AG04450 (cell line): ENCODE measurements at regions not wholly inside any gene's neighbourhood (a gene's known extent, or its start where the extent isn't known, plus 50 kb on each side); places are given as distances from the start of the nearest gene placed in this dataset.

Experiments used
- CTCF ChIA-PET: fragments of 300-600, 350-600 bp; formaldehyde crosslinking; extraction: SDS; loops from one replicate; lab custom pipeline; 2022; ENCODE audit warnings: antibody characterized with exemption, inconsistent platforms; lab: Charles Lee
- POLR2A ChIA-PET: fragments of 350-600 bp; formaldehyde crosslinking; extraction: SDS; loops from one replicate; lab custom pipeline; 2021; ENCODE audit warnings: antibody characterized with exemption, inconsistent platforms; lab: Yijun Ruan, JAX
- DNase-seq: peaks from one replicate; pipeline ENCODE4 v3.0.0-alpha.2; 2011; ENCODE audit warnings: low read depth, low spot score
- H3K27ac ChIP-seq: one replicate; pipeline ENCODE4 v1.5.1; 2012; ENCODE audit warnings: low read depth, low read length, control low read depth
- H3K27me3 ChIP-seq: one replicate; pipeline ENCODE4 v1.6.0; 2012; ENCODE audit warnings: low read length; ENCODE audit not compliant: control insufficient read depth, insufficient read depth
- H3K4me3 ChIP-seq: 2 replicates; pipeline ENCODE4 v1.5.1; 2011; ENCODE audit warnings: mild to moderate bottlenecking, low read depth, low read length, control low read depth
- H3K9me3 ChIP-seq: 2 replicates; pipeline ENCODE4 v1.5.1; 2012; ENCODE audit warnings: low read length; ENCODE audit not compliant: control insufficient read depth, insufficient read depth
- CTCF ChIP-seq: IDR thresholded peaks from 2 replicates; pipeline ENCODE4 v1.5.1; 2011; ENCODE audit warnings: low read depth, low read length, control low read depth, inconsistent platforms

DNA sequence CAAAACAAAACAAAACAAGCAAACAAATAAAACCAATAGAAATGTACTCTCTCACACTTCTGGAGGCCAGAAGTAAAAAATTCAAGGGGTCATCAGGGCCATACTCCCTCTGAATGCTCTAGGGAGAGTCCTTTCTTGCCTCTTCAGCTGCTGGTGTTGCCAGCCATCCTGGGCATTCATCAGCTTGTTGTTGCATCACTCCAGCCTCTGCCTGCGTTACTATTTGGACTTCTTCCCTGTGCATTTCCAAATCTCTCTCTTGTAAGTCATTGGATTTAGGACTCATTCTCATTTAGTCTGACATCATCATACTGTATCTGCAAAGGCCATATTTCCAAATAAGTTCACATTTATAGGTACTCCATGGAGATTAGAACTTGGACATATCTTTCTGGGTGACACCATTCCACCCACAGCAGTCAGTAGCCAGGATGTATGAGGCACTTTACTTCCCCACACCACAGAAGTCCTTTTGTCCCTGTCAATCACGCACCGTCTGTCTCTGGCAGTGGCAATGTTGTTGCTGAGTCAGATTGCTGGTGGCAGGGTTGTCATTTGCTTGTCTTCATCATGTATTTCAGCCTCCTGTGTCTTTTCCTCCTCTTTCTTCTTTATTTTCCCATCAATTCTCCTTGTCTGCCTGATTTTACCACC lies 151.0 kb upstream of the KCNJ6 start:
- H3K9me3 ChIP-seq, result no peaks in the 10 kb centered on the region
- no peak for TF ChIP-seq CTCF
- H3K27ac ChIP-seq, result no peak overlapping the region
- no peak overlapping the region for H3K4me3 ChIP-seq
- ChIA-PET POLR2A (no interaction called here), CTCF (no interaction called here)
- no peak for DNase-seq
- no peaks in the 10 kb centered on the region for H3K27me3 ChIP-seq

- no peak overlapping the region for H3K4me3 ChIP-seq
- ChIA-PET POLR2A (no interaction called here), CTCF (no interaction called here)
- TF ChIP-seq CTCF, result no peak
- DNase-seq, result no peak
- H3K27ac ChIP-seq, result no peak overlapping the region
- no peaks in the 10 kb centered on the region for H3K9me3 ChIP-seq
- no peaks in the 10 kb centered on the region for H3K27me3 ChIP-seq
Measured at GRCh38 chr21:38072489-38072888, 156.2 kb upstream of the KCNJ6 start.

DNA sequence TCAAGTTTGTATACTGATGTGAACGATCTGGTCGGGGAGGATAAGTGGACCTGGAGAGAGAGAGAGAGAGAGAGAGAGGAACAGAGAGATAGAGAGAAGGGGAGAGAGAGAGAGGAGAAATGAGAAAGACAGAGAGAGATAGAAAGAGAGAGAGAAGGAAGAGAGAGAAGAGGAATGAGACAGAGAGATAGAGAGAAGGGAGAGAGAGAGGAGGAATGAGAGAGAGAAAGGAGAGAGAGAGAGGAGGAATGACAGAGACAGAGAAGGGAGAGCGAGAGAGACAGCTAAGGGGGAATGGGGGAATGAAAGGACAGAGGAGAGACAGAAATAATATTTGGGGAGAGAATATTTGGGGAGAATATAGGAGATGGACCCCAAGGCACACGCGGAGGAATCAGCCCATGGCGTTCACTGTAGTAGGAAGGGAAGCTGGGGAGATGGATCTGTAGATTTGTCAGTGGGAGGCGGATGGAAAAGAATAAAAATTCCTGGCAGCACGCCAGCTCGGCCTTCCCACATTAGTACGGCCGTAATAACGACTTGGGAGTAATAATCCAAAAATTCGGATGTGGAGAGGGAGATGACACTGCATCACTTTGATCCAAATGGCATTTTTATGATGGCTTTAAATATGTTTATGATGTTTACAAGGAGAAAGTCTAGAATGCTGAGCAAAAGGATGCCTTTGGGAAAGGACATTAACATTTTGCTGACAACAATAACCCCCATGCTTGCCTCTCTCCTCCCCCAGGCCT lies 159.8 kb upstream of the KCNJ6 start:
- CTCF ChIA-PET, result no interaction called here
- H3K9me3 ChIP-seq, result no peaks in the 10 kb centered on the region
- H3K4me3 ChIP-seq, result no peak overlapping the region
- TF ChIP-seq CTCF, result no peak
- H3K27me3 ChIP-seq, result peaks cover 6% of the 10 kb centered on the region
- H3K27ac ChIP-seq, result no peak overlapping the region
- DNase-seq, result no peak
- POLR2A ChIA-PET, result no interaction called here

DNA sequence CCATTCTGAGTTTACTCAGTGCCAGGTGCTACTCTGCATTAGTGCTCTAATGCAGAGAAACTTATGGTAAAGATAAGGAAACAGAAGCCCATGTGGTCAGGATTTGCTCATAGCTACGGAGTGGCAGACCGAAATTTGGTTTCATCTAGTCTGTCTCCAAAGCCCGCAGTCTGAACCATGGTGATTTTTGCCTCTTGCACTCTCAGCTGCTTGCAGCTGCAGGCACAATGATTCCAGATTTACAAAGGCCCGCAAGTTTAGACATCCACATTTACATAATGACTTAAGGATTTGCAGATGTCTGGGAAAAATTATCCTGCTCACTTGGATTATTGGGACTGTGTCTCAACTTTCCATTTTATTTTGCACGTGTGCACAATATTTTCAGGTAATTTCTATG lies 161.3 kb upstream of the KCNJ6 start:
- H3K4me3 ChIP-seq, result no peak overlapping the region
- CTCF ChIA-PET, result no interaction called here
- TF ChIP-seq CTCF, result no peak
- DNase-seq, result no peak
- POLR2A ChIA-PET, result no interaction called here
- no peaks in the 10 kb centered on the region for H3K9me3 ChIP-seq
- H3K27ac ChIP-seq, result no peak overlapping the region
- peaks cover 6% of the 10 kb centered on the region for H3K27me3 ChIP-seq

DNA sequence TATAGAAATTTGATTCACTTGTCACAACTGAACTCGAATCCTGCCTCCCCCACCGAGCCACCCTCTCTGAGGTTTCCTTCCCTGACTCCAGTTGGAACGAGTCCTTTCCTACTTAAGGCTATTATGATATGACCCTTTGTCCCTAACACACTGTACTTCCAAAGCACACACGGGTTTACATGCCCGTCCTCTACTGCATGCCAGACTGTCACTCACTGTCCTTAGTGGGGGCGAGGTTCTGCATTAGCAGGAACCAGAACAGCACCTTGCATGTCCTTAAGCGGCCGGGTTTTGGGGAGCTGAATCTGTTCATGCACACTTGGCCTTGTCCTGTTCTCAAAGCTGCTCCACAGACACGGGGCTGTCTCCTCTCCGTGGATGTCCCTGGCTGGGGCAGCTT lies 164.6 kb upstream of the KCNJ6 start:
- TF ChIP-seq CTCF, result no peak
- ChIA-PET CTCF (interaction anchor here (0.5 kb wide), 1 partner anchor 369 kb away, joined by 5 read pairs; no protein-coding TSS in a partner anchor), POLR2A (no interaction called here)
- Histone ChIP-seq H3K4me3 (no peak overlapping the region), H3K9me3 (no peaks in the 10 kb centered on the region), H3K27me3 (peaks cover 6% of the 10 kb centered on the region), H3K27ac (no peak overlapping the region)
- no peak for DNase-seq
